Skeletal muscle tissue (tissue), 3 donors: ENCODE measurements at regions not wholly inside any gene's neighbourhood (a gene's known extent, or its start where the extent isn't known, plus 50 kb on each side); places are given as distances from the start of the nearest gene placed in this dataset.
"Not testable (repeated sequence)": the region's sequence is repeated elsewhere in the genome, so short reads cannot be mapped to it uniquely, and the experiment has no call there.

Source experiments
- H3K27ac ChIP-seq: one replicate; pipeline ENCODE4 v1.7.0; 2013; ENCODE audit warnings: mild to moderate bottlenecking, low read depth, low read length, inconsistent platforms
- H3K27me3 ChIP-seq, 3 donors: one replicate each; pipeline ENCODE4 v1.7.0; 2013; ENCODE audit warnings: low read length in 3 of 3; ENCODE audit not compliant: control insufficient read depth in 3 of 3, insufficient read depth in 3 of 3
- H3K36me3 ChIP-seq, 3 donors: one replicate each; pipeline ENCODE4 v1.7.0; 2013; ENCODE audit warnings: low read length in 3 of 3; ENCODE audit not compliant: control insufficient read depth in 3 of 3, insufficient read depth in 3 of 3
- H3K4me1 ChIP-seq, 3 donors: one replicate each; pipeline ENCODE4 v1.7.0; 2013; ENCODE audit warnings: low read length in 3 of 3, mild to moderate bottlenecking in 3 of 3; ENCODE audit not compliant: control insufficient read depth in 3 of 3, insufficient read depth in 3 of 3
- H3K4me3 ChIP-seq, 3 donors: one replicate each; pipeline ENCODE4 v1.7.0; 2013; ENCODE audit warnings: low read length in 3 of 3
- H3K9ac ChIP-seq, 3 donors: one replicate each; pipeline ENCODE4 v1.7.0; 2013; ENCODE audit warnings: low read length in 3 of 3, mild to moderate bottlenecking in 3 of 3, moderate library complexity in 2 of 3, low read depth in 1 of 3
- H3K9me3 ChIP-seq, 3 donors: one replicate each; pipeline ENCODE4 v1.7.0; 2013; ENCODE audit warnings: low read length in 3 of 3; ENCODE audit not compliant: control insufficient read depth in 3 of 3
- donor health status: Osteomylitis.

- no peak overlapping the region for H3K27ac ChIP-seq
- peaks cover 0 to 2% (median 0%) of the 10 kb centered on the region in 3 donors for H3K9me3 ChIP-seq
- no peaks in the 10 kb centered on the region for H3K27me3 ChIP-seq
- no peak overlapping the region for H3K4me3 ChIP-seq
- no peaks in the 10 kb centered on the region for H3K4me1 ChIP-seq
- no peak overlapping the region for H3K9ac ChIP-seq
- no peaks in the 10 kb centered on the region for H3K36me3 ChIP-seq
Observed at GRCh38 chr4:54999003-54999402, 126.4 kb downstream of the KDR start.

GRCh38 chr4:54993473-54994026 lies 131.8 kb downstream of the KDR start:
- not testable (repeated sequence) for H3K27me3 ChIP-seq, H3K4me3 ChIP-seq, H3K36me3 ChIP-seq, H3K27ac ChIP-seq, H3K4me1 ChIP-seq, H3K9me3 ChIP-seq, H3K9ac ChIP-seq

GRCh38 chr4:54992266-54992665 lies 133.1 kb downstream of the KDR start:
- Histone ChIP-seq H3K27ac (no peak overlapping the region), H3K9me3 (no peaks in the 10 kb centered on the region), H3K9ac (no peak overlapping the region), H3K4me1 (no peaks in the 10 kb centered on the region), H3K4me3 (no peak overlapping the region), H3K36me3 (no peaks in the 10 kb centered on the region), H3K27me3 (no peaks in the 10 kb centered on the region)

- Histone ChIP-seq H3K27ac (no peak overlapping the region), H3K9me3 (no peaks in the 10 kb centered on the region), H3K9ac (no peak overlapping the region), H3K4me3 (no peak overlapping the region), H3K27me3 (no peaks in the 10 kb centered on the region), H3K4me1 (no peaks in the 10 kb centered on the region), H3K36me3 (no peaks in the 10 kb centered on the region)
Observed at GRCh38 chr4:54988655-54989054, 136.7 kb downstream of the KDR start.

- no peak overlapping the region for H3K27ac ChIP-seq
- no peaks in the 10 kb centered on the region for H3K36me3 ChIP-seq
- H3K4me1 ChIP-seq, result no peaks in the 10 kb centered on the region
- H3K9ac ChIP-seq, result no peak overlapping the region
- no peaks in the 10 kb centered on the region for H3K9me3 ChIP-seq
- no peaks in the 10 kb centered on the region for H3K27me3 ChIP-seq
- no peak overlapping the region for H3K4me3 ChIP-seq
Observed at GRCh38 chr4:54986095-54986846, 139.1 kb downstream of the KDR start.

GRCh38 chr4:54976682-54977081 lies 148.7 kb downstream of the KDR start:
- Histone ChIP-seq H3K4me3 (no peak overlapping the region), H3K36me3 (no peaks in the 10 kb centered on the region), H3K9me3 (no peaks in the 10 kb centered on the region), H3K4me1 (no peaks in the 10 kb centered on the region), H3K27me3 (no peaks in the 10 kb centered on the region), H3K27ac (no peak overlapping the region), H3K9ac (no peak overlapping the region)

- Histone ChIP-seq H3K9me3 (no peaks in the 10 kb centered on the region), H3K27me3 (no peaks in the 10 kb centered on the region), H3K27ac (no peak overlapping the region), H3K9ac (no peak overlapping the region), H3K36me3 (no peaks in the 10 kb centered on the region), H3K4me3 (no peak overlapping the region), H3K4me1 (no peaks in the 10 kb centered on the region)
Observed at GRCh38 chr4:54976031-54976430, 149.4 kb downstream of the KDR start.

GRCh38 chr4:54973784-54974183 lies 151.6 kb downstream of the KDR start:
- no peaks in the 10 kb centered on the region for H3K9me3 ChIP-seq
- H3K4me3 ChIP-seq, result no peak overlapping the region
- H3K36me3 ChIP-seq, result no peaks in the 10 kb centered on the region
- H3K4me1 ChIP-seq, result no peaks in the 10 kb centered on the region
- H3K27ac ChIP-seq, result no peak overlapping the region
- no peaks in the 10 kb centered on the region for H3K27me3 ChIP-seq
- H3K9ac ChIP-seq, result no peak overlapping the region

GRCh38 chr4:54971474-54971950 lies 153.9 kb downstream of the KDR start:
- H3K9me3 ChIP-seq, result no peaks in the 10 kb centered on the region
- H3K36me3 ChIP-seq, result no peaks in the 10 kb centered on the region
- no peak overlapping the region for H3K27ac ChIP-seq
- H3K27me3 ChIP-seq, result no peaks in the 10 kb centered on the region
- no peak overlapping the region for H3K9ac ChIP-seq
- no peaks in the 10 kb centered on the region for H3K4me1 ChIP-seq
- H3K4me3 ChIP-seq, result no peak overlapping the region

- no peaks in the 10 kb centered on the region for H3K36me3 ChIP-seq
- H3K9ac ChIP-seq, result no peak overlapping the region
- no peak overlapping the region for H3K4me3 ChIP-seq
- no peaks in the 10 kb centered on the region for H3K27me3 ChIP-seq
- H3K9me3 ChIP-seq, result no peaks in the 10 kb centered on the region
- H3K27ac ChIP-seq, result no peak overlapping the region
- no peaks in the 10 kb centered on the region for H3K4me1 ChIP-seq
Observed at GRCh38 chr4:54967289-54967688, 158.1 kb downstream of the KDR start.
